ENCODE measurements at regions not wholly inside any gene's neighbourhood (a gene's known extent, or its start where the extent isn't known, plus 50 kb on each side); places are given as distances from the start of the nearest gene placed in this dataset.

- H3F3A ChIP-seq (ENCODE audit: low read depth), result peaks cover 7% of the 10 kb centered on the region
- TF ChIP-seq EZH2 (IDR thresholded peaks at IDR 0.05) (no peak), EZH2phosphoT487 (IDR thresholded peaks at IDR 0.05) (no peak), CTCF (IDR thresholded peaks at IDR 0.05) (no peak)
- H4K20me1 ChIP-seq (ENCODE audit: low read depth), result no peaks in the 10 kb centered on the region
- no peaks in the 10 kb centered on the region for H3K9me3 ChIP-seq (ENCODE audit: low read depth)
- H3K4me1 ChIP-seq, result peaks cover 42% of the 10 kb centered on the region
- no peak overlapping the region for H3K27ac ChIP-seq
- peaks cover 11% of the 10 kb centered on the region for H3K9me3 Mint-ChIP-seq
- peaks cover 2% of the 10 kb centered on the region for H3K27me3 Mint-ChIP-seq (ENCODE audit: insufficient read depth, low read depth)
- H3K4me2 ChIP-seq, result peak overlapping the region; percentile 9
- no peak for DNase-seq (ENCODE audit: low spot score)
- no peak overlapping the region for H3K4me3 ChIP-seq
- H3K79me2 ChIP-seq (ENCODE audit: low read depth), result no peaks in the 10 kb centered on the region
- H3K36me3 Mint-ChIP-seq, result peaks cover 3% of the 10 kb centered on the region
- no peak overlapping the region for H3K9ac ChIP-seq
- H3K4me3 Mint-ChIP-seq, result no peak overlapping the region
- H3K27me3 ChIP-seq, result no peaks in the 10 kb centered on the region
- peak overlapping the region; percentile 35 for H2AFZ ChIP-seq (replicated peaks)
- no peaks in the 10 kb centered on the region for H3K36me3 ChIP-seq
- H3K4me1 Mint-ChIP-seq, result peaks cover 55% of the 10 kb centered on the region
- H3K27ac Mint-ChIP-seq, result peak overlapping the region; percentile 97
These were observed 828.1 kb upstream of the ZNF608 start for GRCh38 chr5:125574491-125575044.

DNA sequence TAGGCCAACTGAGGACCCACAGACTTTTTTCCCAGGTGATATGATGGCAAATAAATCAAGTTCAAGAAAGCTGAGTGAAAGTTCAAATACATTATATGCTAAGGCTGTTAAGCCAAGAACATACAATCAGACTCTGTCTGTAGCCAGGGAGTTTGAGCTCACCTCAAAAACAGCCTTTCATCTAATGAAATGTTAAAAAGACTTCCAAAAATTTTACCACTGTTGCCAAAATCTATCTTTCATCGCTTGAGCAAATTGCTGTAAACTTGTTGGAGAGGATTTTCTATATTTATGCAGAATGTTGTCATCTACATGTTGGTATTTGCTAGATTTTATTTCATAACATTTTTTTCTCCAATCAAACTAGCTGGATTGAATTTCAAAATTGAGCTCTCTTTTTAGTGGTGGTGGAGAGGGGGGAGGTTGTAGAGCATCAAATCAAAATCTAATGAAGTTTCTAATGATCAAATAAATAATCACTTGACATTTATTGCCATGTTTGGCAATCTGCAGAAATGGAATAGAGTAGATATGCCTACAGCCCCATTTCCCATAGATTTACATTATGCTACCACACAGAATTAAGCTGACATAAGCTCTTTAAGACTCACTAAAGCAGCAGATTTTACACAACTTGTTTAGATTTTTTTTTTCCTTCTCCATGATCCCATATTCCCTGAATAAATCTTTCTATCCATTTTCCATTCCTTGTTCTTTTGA, 828.9 kb upstream of the ZNF608 start:
- peaks cover 7% of the 10 kb centered on the region for H3F3A ChIP-seq (ENCODE audit: low read depth)
- H3K27me3 Mint-ChIP-seq (ENCODE audit: insufficient read depth, low read depth), result peaks cover 4% of the 10 kb centered on the region
- H3K9ac ChIP-seq, result no peak overlapping the region
- H4K20me1 ChIP-seq (ENCODE audit: low read depth), result no peaks in the 10 kb centered on the region
- H3K4me3 Mint-ChIP-seq, result peak overlapping the region; percentile 74
- H2AFZ ChIP-seq (replicated peaks), result peak overlapping the region; percentile 81
- no peak overlapping the region for H3K27ac ChIP-seq
- H3K79me2 ChIP-seq (ENCODE audit: low read depth), result no peaks in the 10 kb centered on the region
- peaks cover 55% of the 10 kb centered on the region for H3K4me1 Mint-ChIP-seq
- peak overlapping the region; percentile 64 for H3K4me2 ChIP-seq
- H3K27me3 ChIP-seq, result no peaks in the 10 kb centered on the region
- H3K9me3 Mint-ChIP-seq, result peaks cover 7% of the 10 kb centered on the region
- H3K4me3 ChIP-seq, result peak overlapping the region; percentile 18
- peak overlapping the region; percentile 97 for H3K27ac Mint-ChIP-seq
- peaks cover 3% of the 10 kb centered on the region for H3K36me3 Mint-ChIP-seq
- peaks cover 42% of the 10 kb centered on the region for H3K4me1 ChIP-seq
- TF ChIP-seq EZH2 (IDR thresholded peaks at IDR 0.05) (no peak), EZH2phosphoT487 (IDR thresholded peaks at IDR 0.05) (no peak), CTCF (IDR thresholded peaks at IDR 0.05) (no peak)
- no peaks in the 10 kb centered on the region for H3K9me3 ChIP-seq (ENCODE audit: low read depth)
- DNase-seq (ENCODE audit: low spot score), result no peak
- H3K36me3 ChIP-seq, result no peaks in the 10 kb centered on the region

DNA sequence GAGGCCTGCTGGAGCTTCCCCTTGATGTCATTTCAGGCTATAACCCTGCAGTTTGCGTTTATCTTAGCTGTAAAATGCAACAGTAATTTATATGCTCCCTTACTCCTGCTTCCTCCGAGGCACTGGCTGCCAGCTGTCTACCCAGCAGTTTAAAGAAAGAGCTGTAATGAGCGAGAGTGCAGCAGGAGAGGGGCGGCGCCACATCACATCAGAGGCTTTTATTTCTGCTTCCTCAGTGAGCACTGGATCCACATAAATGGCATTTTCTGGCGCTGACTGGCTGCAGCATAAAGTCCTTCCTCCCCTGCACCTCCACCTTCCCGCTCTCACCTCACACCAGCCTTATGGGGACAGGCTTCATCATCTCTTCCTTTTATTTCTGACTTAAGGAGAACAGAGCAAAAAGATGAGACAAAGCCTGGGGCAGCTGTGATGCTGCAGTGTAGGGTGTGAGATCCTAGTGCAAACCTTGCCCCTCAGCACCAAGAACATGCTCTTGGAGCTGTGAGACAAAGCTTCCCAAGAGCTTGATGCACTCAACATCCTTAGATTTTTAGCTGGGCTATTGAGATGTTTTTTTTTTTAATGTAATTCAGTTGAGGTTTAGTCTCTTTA, 829.6 kb upstream of the ZNF608 start:
- peak overlapping the region; percentile 97 for H3K27ac Mint-ChIP-seq
- peak overlapping the region; percentile 74 for H3K4me3 Mint-ChIP-seq
- H3K36me3 ChIP-seq, result no peaks in the 10 kb centered on the region
- peaks cover 7% of the 10 kb centered on the region for H3F3A ChIP-seq (ENCODE audit: low read depth)
- H4K20me1 ChIP-seq (ENCODE audit: low read depth), result no peaks in the 10 kb centered on the region
- H3K27me3 ChIP-seq, result no peaks in the 10 kb centered on the region
- peak overlapping the region; percentile 18 for H3K4me3 ChIP-seq
- H3K4me1 ChIP-seq, result peaks cover 42% of the 10 kb centered on the region
- H3K27ac ChIP-seq, result no peak overlapping the region
- DNase-seq (ENCODE audit: low spot score), result peak; percentile 64
- peaks cover 4% of the 10 kb centered on the region for H3K27me3 Mint-ChIP-seq (ENCODE audit: insufficient read depth, low read depth)
- peaks cover 3% of the 10 kb centered on the region for H3K36me3 Mint-ChIP-seq
- no peak overlapping the region for H3K9ac ChIP-seq
- no peaks in the 10 kb centered on the region for H3K9me3 ChIP-seq (ENCODE audit: low read depth)
- peaks cover 3% of the 10 kb centered on the region for H3K9me3 Mint-ChIP-seq
- peak overlapping the region; percentile 81 for H2AFZ ChIP-seq (replicated peaks)
- peaks cover 55% of the 10 kb centered on the region for H3K4me1 Mint-ChIP-seq
- TF ChIP-seq EZH2 (IDR thresholded peaks at IDR 0.05) (no peak), EZH2phosphoT487 (IDR thresholded peaks at IDR 0.05) (no peak), CTCF (IDR thresholded peaks at IDR 0.05) (no peak)
- H3K79me2 ChIP-seq (ENCODE audit: low read depth), result no peaks in the 10 kb centered on the region
- H3K4me2 ChIP-seq, result peak overlapping the region; percentile 64
